ENCODE measurements at regions not wholly inside any gene's neighbourhood (a gene's known extent, or its start where the extent isn't known, plus 50 kb on each side); places are given as distances from the start of the nearest gene placed in this dataset.

GRCh38 chr5:125283372-125283771 is 536.9 kb upstream of the ZNF608 start:
- DNase-seq (ENCODE audit: low read depth in 2 of 2), result no peak

- no peak for DNase-seq (ENCODE audit: low read depth in 2 of 2)
Measured at GRCh38 chr5:125286271-125286670, 539.8 kb upstream of the ZNF608 start.

DNA sequence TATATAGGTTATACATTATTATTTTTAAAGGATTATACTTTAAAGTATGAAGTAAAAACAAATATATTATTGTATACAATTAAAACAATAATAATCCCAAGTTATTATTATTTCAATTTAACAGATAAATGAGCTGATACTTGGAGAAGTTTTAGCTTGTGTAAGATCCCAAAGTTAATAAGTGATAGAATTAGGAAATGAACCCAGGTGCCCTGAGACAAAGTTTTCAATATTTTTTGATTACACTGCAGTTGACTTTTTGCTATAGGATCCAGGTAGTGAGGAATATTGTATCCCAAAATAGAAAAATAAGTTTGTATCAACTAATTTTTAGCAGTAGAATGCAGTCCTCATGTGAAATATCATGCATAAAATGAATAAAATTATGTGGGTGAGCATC is 543.2 kb upstream of the ZNF608 start:
- DNase-seq (ENCODE audit: low read depth in 2 of 2), result no peak

DNA sequence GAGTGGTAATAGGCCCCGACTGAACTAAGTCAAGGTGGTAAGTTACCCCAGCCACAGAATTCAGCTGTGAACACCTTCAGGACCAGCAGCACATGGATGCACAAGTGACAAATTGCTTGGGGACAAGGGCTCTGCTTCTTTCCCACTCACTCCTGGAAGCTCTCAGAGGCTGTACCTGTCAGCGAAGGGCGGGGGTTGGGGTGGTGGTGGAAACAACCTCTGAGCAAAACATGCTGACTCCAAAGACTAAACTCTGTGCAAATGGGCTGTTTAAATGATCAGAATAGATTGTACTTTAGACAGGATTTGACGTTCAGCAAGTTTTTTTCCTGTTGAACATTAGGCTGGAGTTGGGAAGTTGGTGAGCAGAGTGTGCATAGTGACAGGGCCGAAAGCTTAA is 544.5 kb upstream of the ZNF608 start:
- no peak for DNase-seq (ENCODE audit: low read depth in 2 of 2)

DNA sequence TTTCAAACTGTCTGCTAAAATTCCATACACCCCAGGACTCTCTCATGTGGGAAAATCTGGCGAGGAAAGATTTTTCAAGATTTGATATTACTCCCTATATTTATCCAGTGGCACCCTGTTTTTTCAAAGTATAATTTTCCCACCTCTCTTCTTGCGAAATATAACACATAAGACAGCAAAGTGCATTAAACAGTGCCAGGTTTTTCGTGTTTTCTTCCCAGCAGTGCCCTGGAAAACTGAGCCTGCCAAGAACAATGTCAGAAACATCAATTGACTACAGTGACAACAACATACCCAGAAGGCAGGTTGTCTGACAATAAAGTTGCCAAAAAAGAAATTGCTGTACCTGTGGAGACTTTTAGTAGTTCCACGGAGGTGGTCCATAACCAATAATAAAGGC is 545.0 kb upstream of the ZNF608 start:
- no peak for DNase-seq (ENCODE audit: low read depth in 2 of 2)

DNA sequence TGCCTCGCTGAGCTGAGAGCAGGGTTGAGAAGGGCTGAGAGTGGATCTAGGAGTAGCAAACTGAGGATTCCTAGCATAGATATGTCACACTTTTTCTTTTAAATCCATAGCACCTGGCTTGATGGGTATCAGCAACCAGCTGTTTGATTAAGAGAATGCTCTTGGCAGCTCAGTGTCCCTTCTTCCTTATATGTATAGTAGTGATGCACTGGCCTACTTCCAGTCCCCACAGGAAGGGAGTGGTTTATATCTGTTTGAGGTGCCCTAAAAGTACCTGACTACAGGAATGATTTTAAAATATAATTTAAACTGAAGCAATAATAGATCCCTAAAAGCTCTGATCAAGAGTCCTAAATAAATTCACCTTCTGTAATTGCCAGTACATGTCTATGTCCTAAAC is 546.8 kb upstream of the ZNF608 start:
- DNase-seq (ENCODE audit: low read depth in 2 of 2), result no peak

- DNase-seq (ENCODE audit: low read depth in 2 of 2), result no peak
Measured at GRCh38 chr5:125293726-125294125, 547.3 kb upstream of the ZNF608 start.

DNA sequence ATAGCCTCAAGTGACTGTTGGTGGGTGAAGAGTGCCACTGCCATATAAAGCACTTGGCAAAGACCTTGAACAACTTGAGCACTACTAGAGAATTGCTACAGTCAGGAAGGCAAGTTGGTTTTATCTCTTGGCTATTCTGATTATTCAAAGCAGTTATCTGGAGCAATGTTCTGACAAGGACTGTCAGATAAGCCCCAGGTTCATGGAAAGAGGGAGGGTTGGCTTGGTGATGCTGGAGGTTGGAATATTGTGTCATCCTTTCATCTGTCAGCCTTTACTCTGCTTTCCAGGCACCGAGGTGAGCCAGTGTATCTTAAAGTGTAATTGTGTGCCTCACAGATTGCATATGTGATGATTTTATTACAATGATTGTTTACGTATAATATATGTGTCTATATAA is 548.4 kb upstream of the ZNF608 start:
- no peak for DNase-seq (ENCODE audit: low read depth in 2 of 2)

GRCh38 chr5:125295405-125295872 is 549.0 kb upstream of the ZNF608 start:
- no peak for DNase-seq (ENCODE audit: low read depth in 2 of 2)

- no peak for DNase-seq (ENCODE audit: low read depth in 2 of 2)
Measured at GRCh38 chr5:125298258-125298657, 551.8 kb upstream of the ZNF608 start.

DNA sequence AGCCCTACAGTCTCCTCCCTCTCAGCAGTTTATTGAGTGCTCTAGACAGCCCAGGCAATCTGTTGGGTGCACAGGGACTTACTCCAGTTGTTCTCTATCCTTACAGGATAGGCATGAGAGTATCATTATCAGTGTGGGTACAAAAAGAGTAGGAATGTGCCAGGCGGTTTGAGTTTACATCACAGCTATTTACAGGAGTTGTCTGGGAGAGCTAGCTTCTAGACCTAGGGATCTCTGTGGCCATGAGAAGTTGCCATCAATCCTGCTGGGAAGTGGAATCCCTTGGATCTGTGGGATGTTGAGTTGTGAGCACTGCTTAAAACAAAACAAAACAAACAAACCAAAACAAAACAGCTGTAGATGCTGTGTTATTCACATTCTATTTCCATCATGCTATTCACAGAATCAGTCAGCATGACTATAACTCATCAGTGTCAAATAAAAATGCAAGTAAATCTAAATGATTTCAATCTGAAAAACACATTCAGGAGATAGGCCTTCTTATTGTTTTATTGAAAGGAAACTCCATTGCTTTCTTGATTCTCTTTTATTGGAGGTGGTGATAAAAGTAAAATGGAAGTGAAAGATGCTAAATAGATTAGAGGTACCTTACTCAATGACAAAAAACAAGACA is 552.4 kb upstream of the ZNF608 start:
- DNase-seq (ENCODE audit: low read depth in 2 of 2), result no peak

DNA sequence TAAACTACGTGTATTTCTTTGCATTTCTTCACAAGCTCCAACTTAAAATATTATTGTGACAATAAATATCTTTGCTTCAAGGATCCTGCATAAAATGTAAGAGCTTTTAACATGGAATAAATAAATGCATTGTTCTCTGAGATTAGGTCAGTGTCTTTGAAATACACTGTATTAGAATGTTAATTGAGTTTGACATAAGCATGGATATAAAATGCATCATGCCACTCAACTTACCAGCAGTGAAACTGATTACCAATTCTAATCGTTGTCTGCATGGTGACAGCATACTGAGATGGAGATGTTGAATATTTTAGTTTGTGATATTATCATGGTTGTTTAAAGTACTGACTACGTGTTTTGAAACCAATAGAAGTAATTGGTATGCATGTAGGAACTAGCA is 555.3 kb upstream of the ZNF608 start:
- no peak for DNase-seq (ENCODE audit: low read depth in 2 of 2)

DNA sequence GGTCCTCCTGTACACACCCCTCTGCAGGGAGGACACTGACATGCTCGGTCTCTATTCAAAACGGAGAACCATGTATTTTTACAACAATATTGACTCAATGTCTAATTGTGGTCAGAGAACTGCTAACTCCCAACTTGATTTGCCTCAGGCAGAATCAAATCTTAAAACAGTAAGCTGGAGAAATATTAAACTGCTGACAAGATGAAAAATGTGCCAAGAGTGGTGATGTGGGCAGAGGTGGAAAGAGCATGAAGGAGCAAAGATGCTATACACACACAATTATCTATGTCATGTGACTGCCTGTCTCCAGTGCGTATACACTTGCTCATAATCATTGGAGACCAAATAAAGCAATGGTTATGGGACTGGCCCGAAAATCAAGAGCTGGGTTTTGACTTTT is 556.1 kb upstream of the ZNF608 start:
- DNase-seq (ENCODE audit: low read depth in 2 of 2), result no peak

DNA sequence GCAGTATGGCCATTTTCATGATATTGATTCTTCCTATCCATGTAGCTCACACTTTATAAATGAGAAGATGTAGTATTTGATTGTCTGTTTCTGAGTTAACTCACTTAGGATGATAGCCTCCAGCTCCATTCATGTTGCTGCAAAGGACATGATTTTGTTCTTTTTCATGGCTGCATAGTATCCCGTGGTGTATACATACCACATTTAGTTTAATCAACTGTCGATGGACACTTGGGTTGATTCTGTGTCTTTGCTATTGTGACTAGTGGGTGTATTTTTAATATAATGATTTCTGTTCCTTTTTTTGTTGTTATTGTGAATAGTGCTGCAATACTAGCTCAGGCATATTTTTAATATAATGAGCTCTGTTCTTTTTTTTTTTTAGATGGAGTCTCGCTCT is 560.3 kb upstream of the ZNF608 start:
- DNase-seq (ENCODE audit: low read depth in 2 of 2), result no peak

GRCh38 chr5:125310749-125311148 is 564.3 kb upstream of the ZNF608 start:
- no peak for DNase-seq (ENCODE audit: low read depth in 2 of 2)

DNA sequence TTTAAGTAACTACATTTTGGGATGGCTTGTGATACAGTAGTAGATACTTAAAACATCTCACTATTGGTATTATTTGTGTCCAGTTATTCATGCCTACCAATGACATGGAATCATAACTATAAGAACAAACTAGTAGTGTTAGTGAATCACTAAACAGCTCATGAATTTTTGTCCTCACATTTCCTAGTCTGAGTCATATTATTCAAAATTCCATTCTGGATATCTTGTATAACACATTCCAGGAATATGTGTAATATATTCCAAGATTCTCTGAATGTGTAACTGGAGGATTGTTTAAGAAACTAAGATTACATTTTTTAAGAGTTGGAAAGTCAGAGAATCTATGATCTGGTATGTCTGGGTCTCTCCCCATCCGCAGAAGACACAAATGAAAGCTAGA is 565.3 kb upstream of the ZNF608 start:
- no peak for DNase-seq (ENCODE audit: low read depth in 2 of 2)

DNA sequence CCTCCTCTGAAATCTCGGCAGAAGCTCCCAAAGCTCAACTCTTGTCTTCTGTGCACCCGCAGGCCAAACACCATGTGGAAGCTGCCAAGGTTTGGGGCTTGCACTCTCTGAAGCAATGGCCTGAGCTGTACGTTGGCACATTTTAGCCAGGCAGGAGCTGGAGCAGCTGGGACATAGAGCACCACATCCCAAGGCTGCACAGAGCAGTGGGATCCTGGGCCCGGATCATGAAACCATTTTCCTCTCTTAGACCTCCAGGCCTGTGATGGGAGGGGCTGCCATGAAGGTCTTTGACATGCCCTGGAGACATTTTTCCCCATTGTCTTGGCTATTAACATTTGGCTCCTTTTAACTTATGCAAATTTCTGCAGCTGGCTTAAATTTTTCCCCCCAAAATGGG is 567.1 kb upstream of the ZNF608 start:
- no peak for DNase-seq (ENCODE audit: low read depth in 2 of 2)

DNA sequence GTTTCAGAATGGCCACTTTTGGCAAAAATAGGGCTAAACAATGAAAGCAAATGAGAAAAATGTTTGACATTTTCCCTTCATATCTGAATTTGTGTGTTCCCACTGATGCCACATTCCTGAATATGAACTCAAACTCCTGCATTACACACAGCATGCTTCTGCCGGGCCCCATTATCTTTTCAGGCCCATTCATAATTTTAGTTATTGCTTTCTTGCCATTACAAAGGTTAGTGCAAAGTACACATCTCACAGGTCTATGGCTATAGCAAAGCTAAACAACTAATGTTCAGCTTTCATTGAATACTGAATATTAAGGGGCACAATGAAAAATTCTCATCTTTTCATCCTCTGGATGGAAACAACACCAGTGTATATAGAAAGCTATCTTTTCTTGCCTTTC is 568.9 kb upstream of the ZNF608 start:
- DNase-seq (ENCODE audit: low read depth in 2 of 2), result no peak

- no peak for DNase-seq (ENCODE audit: low read depth in 2 of 2)
Measured at GRCh38 chr5:125316391-125316790, 570.0 kb upstream of the ZNF608 start.

GRCh38 chr5:125316915-125317535 is 570.6 kb upstream of the ZNF608 start:
- DNase-seq (ENCODE audit: low read depth in 2 of 2), result no peak

GRCh38 chr5:125317536-125317995 is 571.1 kb upstream of the ZNF608 start:
- DNase-seq (ENCODE audit: low read depth in 2 of 2), result no peak

- no peak for DNase-seq (ENCODE audit: low read depth in 2 of 2)
Measured at GRCh38 chr5:125321654-125322053, 575.2 kb upstream of the ZNF608 start.

DNA sequence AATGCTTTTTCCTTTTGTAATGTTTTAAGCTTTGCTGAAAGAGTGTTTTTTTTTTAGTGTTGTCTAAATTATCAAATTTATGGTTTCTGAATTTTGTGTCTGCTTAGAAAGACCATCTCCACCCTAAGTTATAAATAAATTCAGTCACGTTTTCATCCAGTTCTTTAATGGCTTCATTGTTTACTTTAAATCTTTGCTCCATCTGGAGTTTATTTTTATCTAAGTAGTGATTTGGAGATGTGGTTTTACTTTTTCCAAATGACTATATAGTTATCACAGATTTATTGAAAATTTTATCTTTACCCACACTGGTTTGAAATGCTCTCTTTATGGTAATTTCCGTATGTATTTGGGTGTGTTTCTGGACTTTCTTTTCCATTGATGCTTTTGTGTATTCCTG is 577.2 kb upstream of the ZNF608 start:
- DNase-seq (ENCODE audit: low read depth in 2 of 2), result no peak

Measured in activated CD4-positive, alpha-beta T cell treated with anti-CD3 and anti-CD28 coated beads for 24 hours (primary cell).